ENCODE measurements at regions not wholly inside any gene's neighbourhood (a gene's known extent, or its start where the extent isn't known, plus 50 kb on each side); places are given as distances from the start of the nearest gene placed in this dataset.
"Not testable (repeated sequence)": the region's sequence is repeated elsewhere in the genome, so short reads cannot be mapped to it uniquely, and the experiment has no call there.

- TF ChIP-seq POLR2A, CTCF (IDR thresholded peaks at IDR 0.05): not testable (repeated sequence)
These were observed 840.1 kb upstream of the DEFB115 start for GRCh38 chr20:30417387-30417786.
